HepG2 (cell line): ENCODE measurements at regions not wholly inside any gene's neighbourhood (a gene's known extent, or its start where the extent isn't known, plus 50 kb on each side); places are given as distances from the start of the nearest gene placed in this dataset.

Source experiments
- ATAC-seq: fragments of 200-7000 bp; cut with Tn5 transposase; 3 replicates; pipeline ENCODE4 v1.9.1; 2020; ENCODE audit warnings: mild to moderate bottlenecking, moderate library complexity
- BruUV-seq: library from RNA; stranded (reverse); fragments of 400-500 nt; replicated peaks from 2 replicates; lab custom pipeline; 2021; lab: Mats Ljungman, UMichigan
- CTCF ChIA-PET: fragments of 300-600 bp; formaldehyde crosslinking; extraction: SDS; loops from one replicate; lab custom pipeline; 2021; ENCODE audit warnings: low total read pairs, inconsistent platforms, low intra/inter-chr PET ratio; lab: Yijun Ruan, JAX
- POLR2A ChIA-PET: fragments of 350-600 bp; sonication (Branson Sonifier 250); formaldehyde crosslinking; loops from one replicate; lab custom pipeline; 2020; ENCODE audit warnings: antibody characterized with exemption, inconsistent platforms; lab: Yijun Ruan, JAX
- DNase-seq: peaks from one replicate; pipeline ENCODE4 v3.0.0-alpha.2; 2015; ENCODE audit warnings: low spot score
- FAIRE-seq: peaks from 3 replicates; lab custom pipeline; 2011; peaks lifted over from hg19 to GRCh38; lab: Jason Lieb, UNC
- H2AFZ ChIP-seq: one replicate; pipeline ENCODE4 v1.6.1; 2011; ENCODE audit warnings: low read length, inconsistent platforms
- H3K27ac ChIP-seq: fragments of 300-600 bp; 3 replicates; pipeline ENCODE4 v1.8.0; 2011; ENCODE audit warnings: mixed run types, mild to moderate bottlenecking, mixed read lengths, low read length, inconsistent platforms; ENCODE audit not compliant: insufficient read depth; ENCODE audit errors: extremely low read length
- H3K27me3 ChIP-seq, 2 experiments: fragments of 200-600 bp in 1 of 2; 2 replicates in 1 of 2; 3 replicates in 1 of 2; pipeline versions ENCODE4 v1.6.0 to v1.8.0; 2011; ENCODE audit warnings: low read length in 2 of 2, mild to moderate bottlenecking in 2 of 2, moderate library complexity in 2 of 2, inconsistent platforms in 1 of 2; ENCODE audit not compliant: insufficient read depth in 2 of 2, control insufficient read depth in 1 of 2
- H3K36me3 ChIP-seq, 2 experiments: fragments of 200-600 bp in 1 of 2; replicated peaks in 1 of 2; 2 replicates in 1 of 2; 3 replicates in 1 of 2; pipeline versions ENCODE4 v1.5.1 to v1.8.0; 2011; ENCODE audit warnings: low read length in 2 of 2, inconsistent platforms in 1 of 2; ENCODE audit not compliant: insufficient read depth in 2 of 2, control insufficient read depth in 1 of 2
- H3K4me1 ChIP-seq: 2 replicates; pipeline ENCODE4 v1.5.1; 2012; ENCODE audit warnings: low read length, inconsistent platforms; ENCODE audit not compliant: insufficient read depth
- H3K4me2 ChIP-seq: 2 replicates; pipeline ENCODE4 v1.6.0; 2011; ENCODE audit warnings: low read depth, low read length, inconsistent platforms
- H3K4me3 ChIP-seq, 3 experiments: fragments of 200-600 bp in 1 of 3; sonication (generic), shearing (Covaris generic) in 1 of 3; replicated peaks in 1 of 3; 2 replicates each; pipeline ENCODE4 v1.5.1; 2011 to 2016; ENCODE audit warnings: low read length in 3 of 3, inconsistent platforms in 2 of 3, low read depth in 2 of 3, mild to moderate bottlenecking in 2 of 3, control low read depth in 1 of 3, mixed read lengths in 1 of 3; ENCODE audit not compliant: insufficient read depth in 1 of 3
- H3K79me2 ChIP-seq: one replicate; pipeline ENCODE4 v1.6.1; 2011; ENCODE audit warnings: low read length, inconsistent platforms; ENCODE audit not compliant: insufficient read depth
- H3K9ac ChIP-seq: 2 replicates; pipeline ENCODE4 v1.6.0; 2011; ENCODE audit warnings: mild to moderate bottlenecking, low read depth, low read length, inconsistent platforms; ENCODE audit not compliant: insufficient read depth
- H3K9me3 ChIP-seq: 2 replicates; pipeline ENCODE4 v1.5.1; 2012; ENCODE audit warnings: mild to moderate bottlenecking, low read length
- H4K20me1 ChIP-seq: 2 replicates; pipeline ENCODE4 v1.6.0; 2011; ENCODE audit warnings: inconsistent platforms, mild to moderate bottlenecking, low read length, moderate library complexity; ENCODE audit not compliant: insufficient read depth
- ARHGAP35 ChIP-seq: sonication (generic); formaldehyde crosslinking; IDR thresholded peaks from 2 replicates; pipeline ENCODE4 v1.9.0; 2022; ENCODE audit warnings: mild to moderate bottlenecking, inconsistent platforms, moderate library complexity, missing genetic modification reagents, borderline replicate concordance
- NCOA2 ChIP-seq: sonication (generic); formaldehyde crosslinking; IDR thresholded peaks from 2 replicates; pipeline ENCODE4 v1.8.0; 2022; ENCODE audit warnings: inconsistent platforms
- NFAT5 ChIP-seq: sonication (generic); formaldehyde crosslinking; IDR thresholded peaks from 2 replicates; pipeline ENCODE4 v1.4.0; 2020; ENCODE audit warnings: missing genetic modification reagents
- NFRKB ChIP-seq: fragments of 450-650 bp; IDR thresholded peaks from 2 replicates; pipeline ENCODE4 v1.6.1; 2017
- PLRG1 ChIP-seq: fragments of 450-650 bp; conservative IDR thresholded peaks from 2 replicates; pipeline ENCODE4 v1.6.1; 2016
- RBM22 ChIP-seq: fragments of 200-400 bp; formaldehyde crosslinking; optimal IDR thresholded peaks from 2 replicates; pipeline ENCODE3; 2017; ENCODE audit warnings: mild to moderate bottlenecking, low read length, moderate library complexity
- SCMH1 ChIP-seq: sonication (generic); formaldehyde crosslinking; IDR thresholded peaks from 2 replicates; pipeline ENCODE4 v1.9.0; 2021; ENCODE audit warnings: missing genetic modification reagents, mild to moderate bottlenecking, borderline replicate concordance
- ZNF280D ChIP-seq: sonication (generic); formaldehyde crosslinking; IDR thresholded peaks from 2 replicates; pipeline ENCODE4 v1.5.1; 2020; ENCODE audit warnings: mild to moderate bottlenecking, missing genetic modification reagents
- ZNF720 ChIP-seq: sonication (generic); formaldehyde crosslinking; IDR thresholded peaks from 2 replicates; pipeline ENCODE4 v1.4.0; 2020; ENCODE audit warnings: missing genetic modification reagents
- ZNF761 ChIP-seq: sonication (generic); formaldehyde crosslinking; conservative IDR thresholded peaks from 2 replicates; pipeline ENCODE4 v1.4.0; 2020; ENCODE audit warnings: mild to moderate bottlenecking, missing genetic modification reagents
- WGBS: methylation state at CpG from one replicate; pipeline ENCODE4 v1.1.6; 2017; ENCODE audit warnings: low lambda C conversion rate; 5-methylcytosine and 5-hydroxymethylcytosine counted together
- in situ Hi-C: cut with HindIII; loops from 2 replicates; pipeline ENCODE4 v1.10.0; 2017; ENCODE audit warnings: low pct_unique_long_range_greater_than_20kb; ENCODE audit not compliant: extremely low pct_ligation_motif_present
- intact Hi-C: fragments of 100-400 bp; cut with micrococcal nuclease; formaldehyde crosslinking; loops from one replicate; pipeline ENCODE4 v1.10.0; 2022; ENCODE audit not compliant: unreplicated experiment
- TF ChIP-seq, protein P1 (sequence below): sonication (generic); formaldehyde crosslinking; IDR thresholded peaks from 2 replicates; pipeline ENCODE4 v1.5.0; 2020; ENCODE audit warnings: mild to moderate bottlenecking, missing genetic modification reagents

- no peak overlapping the region for H3K27ac ChIP-seq
- H4K20me1 ChIP-seq = no peaks in the 10 kb centered on the region
- FAIRE-seq (no peak), ATAC-seq (no peak), DNase-seq (no peak)
- H3K79me2 ChIP-seq = no peaks in the 10 kb centered on the region
- H3K9me3 ChIP-seq = no peaks in the 10 kb centered on the region
- no peak overlapping the region for H2AFZ ChIP-seq
- no peaks in the 10 kb centered on the region for H3K4me1 ChIP-seq
- WGBS = 0% methylated on average over 3 of the region's 3 CpGs
- ChIA-PET POLR2A (no interaction called here), CTCF (no interaction called here)
- H3K27me3 ChIP-seq = peaks cover 0 to 6% of the 10 kb centered on the region in 2 experiments; a peak in 1 of 5 replicates
- intact Hi-C loops (no loop called here), in situ Hi-C loops (no loop called here)
- H3K4me2 ChIP-seq = no peak overlapping the region
- no TSS peak for BruUV-seq
- no peak overlapping the region for H3K9ac ChIP-seq
- no peaks in the 10 kb centered on the region for H3K36me3 ChIP-seq
- H3K4me3 ChIP-seq = no peak overlapping the region
- no peak for TF ChIP-seq NCOA2
- no peak for TF ChIP-seq NFRKB
- TF ChIP-seq ZNF720 (CRISPR knock-in tag) = no peak
- no peak for TF ChIP-seq RBM22
- no peak for TF ChIP-seq ZNF280D (CRISPR knock-in tag)
- no peak for TF ChIP-seq ARHGAP35 (CRISPR knock-in tag)
- TF ChIP-seq PLRG1 = no peak
- TF ChIP-seq, protein P1, sequence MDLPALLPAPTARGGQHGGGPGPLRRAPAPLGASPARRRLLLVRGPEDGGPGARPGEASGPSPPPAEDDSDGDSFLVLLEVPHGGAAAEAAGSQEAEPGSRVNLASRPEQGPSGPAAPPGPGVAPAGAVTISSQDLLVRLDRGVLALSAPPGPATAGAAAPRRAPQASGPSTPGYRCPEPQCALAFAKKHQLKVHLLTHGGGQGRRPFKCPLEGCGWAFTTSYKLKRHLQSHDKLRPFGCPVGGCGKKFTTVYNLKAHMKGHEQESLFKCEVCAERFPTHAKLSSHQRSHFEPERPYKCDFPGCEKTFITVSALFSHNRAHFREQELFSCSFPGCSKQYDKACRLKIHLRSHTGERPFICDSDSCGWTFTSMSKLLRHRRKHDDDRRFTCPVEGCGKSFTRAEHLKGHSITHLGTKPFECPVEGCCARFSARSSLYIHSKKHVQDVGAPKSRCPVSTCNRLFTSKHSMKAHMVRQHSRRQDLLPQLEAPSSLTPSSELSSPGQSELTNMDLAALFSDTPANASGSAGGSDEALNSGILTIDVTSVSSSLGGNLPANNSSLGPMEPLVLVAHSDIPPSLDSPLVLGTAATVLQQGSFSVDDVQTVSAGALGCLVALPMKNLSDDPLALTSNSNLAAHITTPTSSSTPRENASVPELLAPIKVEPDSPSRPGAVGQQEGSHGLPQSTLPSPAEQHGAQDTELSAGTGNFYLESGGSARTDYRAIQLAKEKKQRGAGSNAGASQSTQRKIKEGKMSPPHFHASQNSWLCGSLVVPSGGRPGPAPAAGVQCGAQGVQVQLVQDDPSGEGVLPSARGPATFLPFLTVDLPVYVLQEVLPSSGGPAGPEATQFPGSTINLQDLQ = no peak
- no peak for TF ChIP-seq SCMH1 (CRISPR knock-in tag)
- no peak for TF ChIP-seq NFAT5 (CRISPR knock-in tag)
- no peak for TF ChIP-seq ZNF761 (CRISPR knock-in tag)
These were observed 162.8 kb upstream of the SNX19 start for GRCh38 chr11:131079036-131079435.
